ENCODE measurements at regions not wholly inside any gene's neighbourhood (a gene's known extent, or its start where the extent isn't known, plus 50 kb on each side); places are given as distances from the start of the nearest gene placed in this dataset.

DNA sequence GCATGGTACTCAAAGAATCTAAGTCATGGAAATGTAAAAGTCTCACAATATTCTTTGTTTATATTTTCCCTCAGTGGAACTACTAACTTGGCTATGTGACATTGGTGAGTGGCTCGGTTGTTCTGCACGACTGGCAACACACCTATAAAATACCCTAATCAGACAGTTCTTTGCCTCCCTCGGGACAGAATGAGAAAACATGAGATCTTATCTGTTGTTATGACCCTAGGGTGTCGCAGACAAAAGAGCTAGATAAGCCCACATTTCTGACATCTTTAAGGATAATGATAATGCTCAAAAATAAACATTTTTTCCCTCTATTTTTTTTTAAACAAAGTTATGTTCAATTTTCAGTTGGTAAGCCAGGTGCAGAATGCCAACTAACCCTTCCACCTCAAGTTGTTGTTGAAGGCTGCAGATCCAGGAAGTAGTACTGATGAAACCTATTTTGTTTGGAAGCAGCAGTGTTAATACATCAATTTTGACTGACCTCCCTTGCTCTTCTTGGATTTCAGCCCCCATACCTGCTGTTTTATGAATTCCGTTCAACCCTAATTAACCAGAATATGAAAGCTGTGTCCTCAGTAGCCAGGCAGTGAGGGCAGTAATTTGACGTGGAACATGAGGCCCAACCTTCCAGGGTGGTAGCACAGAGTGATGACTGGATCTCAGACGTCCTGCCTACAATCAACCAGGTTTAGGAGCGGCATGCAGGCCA, 108.7 kb upstream of the DUSP10 start:
- TF ChIP-seq, protein P1, sequence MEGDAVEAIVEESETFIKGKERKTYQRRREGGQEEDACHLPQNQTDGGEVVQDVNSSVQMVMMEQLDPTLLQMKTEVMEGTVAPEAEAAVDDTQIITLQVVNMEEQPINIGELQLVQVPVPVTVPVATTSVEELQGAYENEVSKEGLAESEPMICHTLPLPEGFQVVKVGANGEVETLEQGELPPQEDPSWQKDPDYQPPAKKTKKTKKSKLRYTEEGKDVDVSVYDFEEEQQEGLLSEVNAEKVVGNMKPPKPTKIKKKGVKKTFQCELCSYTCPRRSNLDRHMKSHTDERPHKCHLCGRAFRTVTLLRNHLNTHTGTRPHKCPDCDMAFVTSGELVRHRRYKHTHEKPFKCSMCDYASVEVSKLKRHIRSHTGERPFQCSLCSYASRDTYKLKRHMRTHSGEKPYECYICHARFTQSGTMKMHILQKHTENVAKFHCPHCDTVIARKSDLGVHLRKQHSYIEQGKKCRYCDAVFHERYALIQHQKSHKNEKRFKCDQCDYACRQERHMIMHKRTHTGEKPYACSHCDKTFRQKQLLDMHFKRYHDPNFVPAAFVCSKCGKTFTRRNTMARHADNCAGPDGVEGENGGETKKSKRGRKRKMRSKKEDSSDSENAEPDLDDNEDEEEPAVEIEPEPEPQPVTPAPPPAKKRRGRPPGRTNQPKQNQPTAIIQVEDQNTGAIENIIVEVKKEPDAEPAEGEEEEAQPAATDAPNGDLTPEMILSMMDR (IDR thresholded peaks at IDR 0.05; ENCODE audit: insufficient read depth, low read depth, low read length) = no peak
- TF ChIP-seq EZH2 (IDR thresholded peaks at IDR 0.05; ENCODE audit: insufficient read depth, low read length) = no peak
